ENCODE measurements at regions not wholly inside any gene's neighbourhood (a gene's known extent, or its start where the extent isn't known, plus 50 kb on each side); places are given as distances from the start of the nearest gene placed in this dataset.

DNA sequence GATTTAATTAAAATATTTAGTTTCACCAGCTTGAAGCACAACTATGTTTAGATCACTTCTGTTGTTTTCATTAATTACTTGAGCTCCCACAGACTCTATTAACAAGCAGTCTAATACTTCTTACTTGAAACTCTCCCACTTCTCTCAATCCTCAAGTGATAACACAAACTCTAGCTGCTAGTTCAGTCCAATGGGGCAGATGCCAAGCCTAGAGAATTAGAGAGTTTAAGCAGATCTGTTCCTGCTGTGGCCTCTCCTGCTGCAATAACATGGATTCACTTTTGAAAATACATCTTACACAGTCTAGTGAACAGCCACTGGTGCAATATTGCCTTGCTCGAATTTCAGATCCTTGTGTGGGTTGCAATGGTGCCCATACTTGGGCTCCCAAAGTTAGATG lies 566.4 kb upstream of the SGO1 start:
- TF ChIP-seq, protein P1, sequence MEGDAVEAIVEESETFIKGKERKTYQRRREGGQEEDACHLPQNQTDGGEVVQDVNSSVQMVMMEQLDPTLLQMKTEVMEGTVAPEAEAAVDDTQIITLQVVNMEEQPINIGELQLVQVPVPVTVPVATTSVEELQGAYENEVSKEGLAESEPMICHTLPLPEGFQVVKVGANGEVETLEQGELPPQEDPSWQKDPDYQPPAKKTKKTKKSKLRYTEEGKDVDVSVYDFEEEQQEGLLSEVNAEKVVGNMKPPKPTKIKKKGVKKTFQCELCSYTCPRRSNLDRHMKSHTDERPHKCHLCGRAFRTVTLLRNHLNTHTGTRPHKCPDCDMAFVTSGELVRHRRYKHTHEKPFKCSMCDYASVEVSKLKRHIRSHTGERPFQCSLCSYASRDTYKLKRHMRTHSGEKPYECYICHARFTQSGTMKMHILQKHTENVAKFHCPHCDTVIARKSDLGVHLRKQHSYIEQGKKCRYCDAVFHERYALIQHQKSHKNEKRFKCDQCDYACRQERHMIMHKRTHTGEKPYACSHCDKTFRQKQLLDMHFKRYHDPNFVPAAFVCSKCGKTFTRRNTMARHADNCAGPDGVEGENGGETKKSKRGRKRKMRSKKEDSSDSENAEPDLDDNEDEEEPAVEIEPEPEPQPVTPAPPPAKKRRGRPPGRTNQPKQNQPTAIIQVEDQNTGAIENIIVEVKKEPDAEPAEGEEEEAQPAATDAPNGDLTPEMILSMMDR (conservative IDR thresholded peaks at IDR 0.05 in 1 of 2, IDR thresholded peaks at IDR 0.05 in 1 of 2; ENCODE audit: low read depth in 1 of 2, low read length in 2 of 2), result no peak
- no peak for TF ChIP-seq EZH2 (IDR thresholded peaks at IDR 0.05; ENCODE audit: low read length, missing control alignments)

Data from fibroblast of lung (primary cell).